PC-9 (cell line): ENCODE measurements at regions not wholly inside any gene's neighbourhood (a gene's known extent, or its start where the extent isn't known, plus 50 kb on each side); places are given as distances from the start of the nearest gene placed in this dataset.

Experiments used
- BruUV-seq: library from RNA; stranded (reverse); fragments of 400-500 nt; replicated peaks from 2 replicates; lab custom pipeline; 2021; lab: Mats Ljungman, UMichigan
- CTCF ChIA-PET: fragments of 300-600 bp; sonication (Branson Sonifier 250); formaldehyde crosslinking; loops from one replicate; lab custom pipeline; 2022; ENCODE audit warnings: antibody characterized with exemption; lab: Charles Lee
- POLR2A ChIA-PET: fragments of 300-600 bp; sonication (Branson Sonifier 250); formaldehyde crosslinking; loops from one replicate; lab custom pipeline; 2022; ENCODE audit warnings: antibody characterized with exemption; ENCODE audit not compliant: unreplicated experiment; lab: Charles Lee
- DNase-seq, 2 experiments: peaks; one replicate each; pipeline versions ENCODE4 v3.0.0 to v3.0.0-alpha.2; 2015 to 2022; ENCODE audit warnings: mixed read lengths in 1 of 2
- H2AFZ ChIP-seq: fragments of 200-600 bp; sonication (generic); 2 replicates; pipeline ENCODE4 v1.8.1; 2017; ENCODE audit warnings: antibody characterized with exemption
- H3F3A ChIP-seq: fragments of 200-600 bp; sonication (generic); 2 replicates; pipeline ENCODE4 v1.8.1; 2017; ENCODE audit warnings: antibody characterized with exemption, mild to moderate bottlenecking, low read depth; ENCODE audit not compliant: insufficient read depth
- H3K27ac ChIP-seq: fragments of 200-600 bp; sonication (generic); 2 replicates; pipeline ENCODE4 v1.6.1; 2016; ENCODE audit warnings: mixed run types
- H3K27me3 ChIP-seq: fragments of 200-600 bp; sonication (generic); 2 replicates; pipeline ENCODE4 v1.6.1; 2016; ENCODE audit warnings: low read depth, mixed run types; ENCODE audit not compliant: insufficient read depth
- H3K36me3 ChIP-seq: fragments of 200-600 bp; sonication (generic); 2 replicates; pipeline ENCODE4 v1.6.1; 2016; ENCODE audit warnings: low read depth, mixed run types
- H3K4me1 ChIP-seq: fragments of 200-600 bp; sonication (generic); replicated peaks from 2 replicates; pipeline ENCODE4 v1.6.1; 2016; ENCODE audit warnings: mixed run types; ENCODE audit not compliant: insufficient read depth
- H3K4me2 ChIP-seq: fragments of 200-600 bp; sonication (generic); 2 replicates; pipeline ENCODE4 v1.6.1; 2017; ENCODE audit warnings: mixed run types
- H3K4me3 ChIP-seq: fragments of 200-600 bp; sonication (generic); 2 replicates; pipeline ENCODE4 v1.6.1; 2016; ENCODE audit warnings: mixed run types
- H3K79me2 ChIP-seq: fragments of 200-600 bp; sonication (generic); 2 replicates; pipeline ENCODE4 v1.6.1; 2017; ENCODE audit warnings: low read depth, mixed run types
- H3K9me2 ChIP-seq: fragments of 200-600 bp; sonication (generic); 2 replicates; pipeline ENCODE4 v1.8.1; 2017; ENCODE audit warnings: mild to moderate bottlenecking; ENCODE audit not compliant: insufficient read depth
- H3K9me3 ChIP-seq: fragments of 200-600 bp; sonication (generic); 2 replicates; pipeline ENCODE4 v1.8.1; 2016; ENCODE audit warnings: low read depth; ENCODE audit not compliant: insufficient read depth
- H4K20me1 ChIP-seq: fragments of 200-600 bp; sonication (generic); 2 replicates; pipeline ENCODE4 v1.8.1; 2017; ENCODE audit not compliant: insufficient read depth
- EZH2 ChIP-seq: fragments of 200-600 bp; sonication (generic); IDR thresholded peaks from 2 replicates; pipeline ENCODE4 v1.8.0; 2017; ENCODE audit warnings: antibody characterized with exemption, low read depth
- intact Hi-C: fragments of 100-400 bp; cut with micrococcal nuclease; formaldehyde crosslinking; loops from one replicate; pipeline ENCODE4 v1.10.0; 2022; ENCODE audit not compliant: unreplicated experiment
- TF ChIP-seq, protein P1 (sequence below): fragments of 200-600 bp; sonication (generic); conservative IDR thresholded peaks from 2 replicates; pipeline ENCODE4 v1.6.1; 2017; ENCODE audit warnings: mixed run types, antibody characterized with exemption, mild to moderate bottlenecking, moderate library complexity

- H4K20me1 ChIP-seq: no peaks in the 10 kb centered on the region
- intact Hi-C loops: no loop called here
- no peak overlapping the region for H3K27ac ChIP-seq
- no peaks in the 10 kb centered on the region for H3K9me3 ChIP-seq
- H3K79me2 ChIP-seq: no peaks in the 10 kb centered on the region
- ChIA-PET CTCF (no interaction called here), POLR2A (no interaction called here)
- no peaks in the 10 kb centered on the region for H3K36me3 ChIP-seq
- no peak overlapping the region for H3K4me3 ChIP-seq
- no peaks in the 10 kb centered on the region for H3K9me2 ChIP-seq
- H3K27me3 ChIP-seq: no peaks in the 10 kb centered on the region
- DNase-seq: no peak
- BruUV-seq: no TSS peak
- TF ChIP-seq, protein P1, sequence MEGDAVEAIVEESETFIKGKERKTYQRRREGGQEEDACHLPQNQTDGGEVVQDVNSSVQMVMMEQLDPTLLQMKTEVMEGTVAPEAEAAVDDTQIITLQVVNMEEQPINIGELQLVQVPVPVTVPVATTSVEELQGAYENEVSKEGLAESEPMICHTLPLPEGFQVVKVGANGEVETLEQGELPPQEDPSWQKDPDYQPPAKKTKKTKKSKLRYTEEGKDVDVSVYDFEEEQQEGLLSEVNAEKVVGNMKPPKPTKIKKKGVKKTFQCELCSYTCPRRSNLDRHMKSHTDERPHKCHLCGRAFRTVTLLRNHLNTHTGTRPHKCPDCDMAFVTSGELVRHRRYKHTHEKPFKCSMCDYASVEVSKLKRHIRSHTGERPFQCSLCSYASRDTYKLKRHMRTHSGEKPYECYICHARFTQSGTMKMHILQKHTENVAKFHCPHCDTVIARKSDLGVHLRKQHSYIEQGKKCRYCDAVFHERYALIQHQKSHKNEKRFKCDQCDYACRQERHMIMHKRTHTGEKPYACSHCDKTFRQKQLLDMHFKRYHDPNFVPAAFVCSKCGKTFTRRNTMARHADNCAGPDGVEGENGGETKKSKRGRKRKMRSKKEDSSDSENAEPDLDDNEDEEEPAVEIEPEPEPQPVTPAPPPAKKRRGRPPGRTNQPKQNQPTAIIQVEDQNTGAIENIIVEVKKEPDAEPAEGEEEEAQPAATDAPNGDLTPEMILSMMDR: no peak
- TF ChIP-seq EZH2: no peak
- peaks cover 33% of the 10 kb centered on the region for H3K4me1 ChIP-seq
- H2AFZ ChIP-seq: no peak overlapping the region
- H3F3A ChIP-seq: peaks cover 12% of the 10 kb centered on the region; the same call in 1 of the 2 replicates
- H3K4me2 ChIP-seq: no peak overlapping the region
These were observed 274.7 kb upstream of the AGTR2 start for GRCh38 chrX:115895678-115896329.

GRCh38 chrX:115896362-115896761 lies 274.2 kb upstream of the AGTR2 start:
- Histone ChIP-seq H3K4me1 (peaks cover 33% of the 10 kb centered on the region), H3K4me3 (no peak overlapping the region), H3K27me3 (no peaks in the 10 kb centered on the region), H3K4me2 (no peak overlapping the region), H3K36me3 (no peaks in the 10 kb centered on the region), H3K9me2 (no peaks in the 10 kb centered on the region), H3K9me3 (no peaks in the 10 kb centered on the region), H4K20me1 (no peaks in the 10 kb centered on the region), H2AFZ (no peak overlapping the region), H3K79me2 (no peaks in the 10 kb centered on the region), H3K27ac (no peak overlapping the region), H3F3A (peaks cover 12% of the 10 kb centered on the region; the same call in 1 of the 2 replicates)
- TF ChIP-seq, protein P1: no peak
- no peak for TF ChIP-seq EZH2
- DNase-seq: no peak
- POLR2A ChIA-PET: no interaction called here
- CTCF ChIA-PET: no interaction called here
- no TSS peak for BruUV-seq
- intact Hi-C loops: no loop called here

DNA sequence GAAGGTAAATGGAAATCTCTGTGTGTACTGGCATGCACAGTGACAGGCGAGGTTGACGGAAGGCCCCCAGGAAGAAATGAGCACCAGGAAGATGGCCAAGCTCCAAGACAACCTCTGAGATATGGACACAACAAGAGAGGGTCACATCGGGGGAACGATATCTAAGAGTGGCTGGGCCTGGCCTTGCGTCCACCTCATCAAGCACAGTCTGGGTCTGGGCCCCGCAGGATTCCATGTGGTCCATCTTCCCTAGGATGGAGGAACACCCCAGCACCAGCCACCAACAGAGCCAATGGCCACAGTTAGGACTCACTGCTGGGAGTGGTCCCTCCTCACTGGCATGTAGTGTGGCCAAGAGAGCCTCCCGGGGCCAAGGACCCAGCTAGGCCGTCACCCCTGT lies 272.6 kb upstream of the AGTR2 start:
- no peak overlapping the region for H3K4me2 ChIP-seq
- H3K27me3 ChIP-seq: no peaks in the 10 kb centered on the region
- TF ChIP-seq, protein P1: no peak
- no peak for TF ChIP-seq EZH2
- no peak overlapping the region for H3K4me3 ChIP-seq
- H3K36me3 ChIP-seq: no peaks in the 10 kb centered on the region
- H3K4me1 ChIP-seq: peaks cover 20% of the 10 kb centered on the region
- intact Hi-C loops: loop anchor here (1.0 kb wide), 1 partner anchor 42 kb away; no protein-coding TSS in a partner anchor
- H2AFZ ChIP-seq: no peak overlapping the region
- H3K79me2 ChIP-seq: no peaks in the 10 kb centered on the region
- no peak for DNase-seq
- ChIA-PET POLR2A (no interaction called here), CTCF (no interaction called here)
- H3K27ac ChIP-seq: no peak overlapping the region
- no TSS peak for BruUV-seq
- peaks cover 12% of the 10 kb centered on the region; the same call in 1 of the 2 replicates for H3F3A ChIP-seq
- no peaks in the 10 kb centered on the region for H3K9me2 ChIP-seq
- no peaks in the 10 kb centered on the region for H4K20me1 ChIP-seq
- H3K9me3 ChIP-seq: no peaks in the 10 kb centered on the region
